ENCODE measurements at regions not wholly inside any gene's neighbourhood (a gene's known extent, or its start where the extent isn't known, plus 50 kb on each side); places are given as distances from the start of the nearest gene placed in this dataset.

- TF ChIP-seq ELF4 (IDR thresholded peaks at IDR 0.05) (no peak), FOXM1 (IDR thresholded peaks at IDR 0.05; ENCODE audit: borderline replicate concordance) (no peak), L3MBTL2 (conservative IDR thresholded peaks at IDR 0.05) (no peak), FOXA1 (IDR thresholded peaks at IDR 0.05) (no peak), ARNT (IDR thresholded peaks at IDR 0.05) (no peak), TARDBP (IDR thresholded peaks at IDR 0.05) (no peak), SP1 (IDR thresholded peaks at IDR 0.05) (no peak), CTBP1 (IDR thresholded peaks at IDR 0.05; ENCODE audit: borderline replicate concordance) (no peak), SUZ12 (IDR thresholded peaks at IDR 0.05) (no peak), BHLHE40 (IDR thresholded peaks at IDR 0.05; ENCODE audit: borderline replicate concordance) (no peak), LEF1 (IDR thresholded peaks at IDR 0.05; ENCODE audit: borderline replicate concordance) (no peak), FOXK2 (IDR thresholded peaks at IDR 0.05) (no peak)
Observed at GRCh38 chr15:96700555-96700954, 370.1 kb downstream of the NR2F2 start.

Data from HEK293T (cell line).